ENCODE measurements at regions not wholly inside any gene's neighbourhood (a gene's known extent, or its start where the extent isn't known, plus 50 kb on each side); places are given as distances from the start of the nearest gene placed in this dataset.

- TF ChIP-seq CTCF (IDR thresholded peaks at IDR 0.05; ENCODE audit: low read depth, low read length, poor library complexity, severe bottlenecking) (no peak), EZH2phosphoT487 (IDR thresholded peaks at IDR 0.05; ENCODE audit: borderline replicate concordance, low read length) (no peak)
Measured at GRCh38 chrX:101732870-101733269, 73.2 kb upstream of the ARMCX2 start.
